ENCODE measurements at regions not wholly inside any gene's neighbourhood (a gene's known extent, or its start where the extent isn't known, plus 50 kb on each side); places are given as distances from the start of the nearest gene placed in this dataset.
"Not testable (repeated sequence)": the region's sequence is repeated elsewhere in the genome, so short reads cannot be mapped to it uniquely, and the experiment has no call there.

GRCh38 chr9:87206064-87206661, 258.9 kb upstream of the GAS1 start:
- Histone ChIP-seq H3K27ac (ENCODE audit: low read length) (no peak overlapping the region), H3K27me3 (ENCODE audit: control insufficient read depth, insufficient read depth) (no peaks in the 10 kb centered on the region), H3K4me1 (ENCODE audit: control insufficient read depth, insufficient read depth, low read length) (no peaks in the 10 kb centered on the region), H3K9me3 (ENCODE audit: control insufficient read depth, low read length) (no peaks in the 10 kb centered on the region), H3K4me3 (ENCODE audit: low read length) (no peak overlapping the region)
- ATAC-seq (no peak), DNase-seq (no peak)
- intact Hi-C loops (cut with DNase I): no loop called here
- WGBS: 62% methylated on average over 7 of the region's 7 CpGs

GRCh38 chr9:87210658-87211057, 263.4 kb upstream of the GAS1 start:
- H3K9me3 ChIP-seq (ENCODE audit: control insufficient read depth, low read length); intact Hi-C loops (cut with DNase I); DNase-seq; ATAC-seq; H3K4me3 ChIP-seq (ENCODE audit: low read length); H3K4me1 ChIP-seq (ENCODE audit: control insufficient read depth, insufficient read depth, low read length); H3K27ac ChIP-seq (ENCODE audit: low read length); H3K27me3 ChIP-seq (ENCODE audit: control insufficient read depth, insufficient read depth): not testable (repeated sequence)
- 94% methylated on average over 3 of the region's 3 CpGs for WGBS

GRCh38 chr9:87211669-87212068, 264.4 kb upstream of the GAS1 start:
- no peak overlapping the region for H3K27ac ChIP-seq (ENCODE audit: low read length)
- no peak for DNase-seq
- no peaks in the 10 kb centered on the region for H3K9me3 ChIP-seq (ENCODE audit: control insufficient read depth, low read length)
- no peak overlapping the region for H3K4me3 ChIP-seq (ENCODE audit: low read length)
- no peaks in the 10 kb centered on the region for H3K27me3 ChIP-seq (ENCODE audit: control insufficient read depth, insufficient read depth)
- intact Hi-C loops (cut with DNase I): no loop called here
- ATAC-seq: no peak
- no peaks in the 10 kb centered on the region for H3K4me1 ChIP-seq (ENCODE audit: control insufficient read depth, insufficient read depth, low read length)
- WGBS: 96% methylated on average over 2 of the region's 2 CpGs

GRCh38 chr9:87212605-87213021, 265.3 kb upstream of the GAS1 start:
- intact Hi-C loops (cut with DNase I): no loop called here
- H3K4me3 ChIP-seq (ENCODE audit: low read length): no peak overlapping the region
- no peaks in the 10 kb centered on the region for H3K9me3 ChIP-seq (ENCODE audit: control insufficient read depth, low read length)
- H3K4me1 ChIP-seq (ENCODE audit: control insufficient read depth, insufficient read depth, low read length): no peaks in the 10 kb centered on the region
- H3K27ac ChIP-seq (ENCODE audit: low read length): no peak overlapping the region
- WGBS: 86% methylated on average over 3 of the region's 3 CpGs
- H3K27me3 ChIP-seq (ENCODE audit: control insufficient read depth, insufficient read depth): no peaks in the 10 kb centered on the region
- no peak for ATAC-seq
- DNase-seq: no peak

GRCh38 chr9:87213948-87214347, 266.6 kb upstream of the GAS1 start:
- WGBS: 97% methylated on average over 4 of the region's 4 CpGs
- H3K27me3 ChIP-seq (ENCODE audit: control insufficient read depth, insufficient read depth): no peaks in the 10 kb centered on the region

GRCh38 chr9:87214991-87215390, 267.7 kb upstream of the GAS1 start:
- 92% methylated on average over 3 of the region's 3 CpGs for WGBS
- Histone ChIP-seq H3K9me3 (ENCODE audit: control insufficient read depth, low read length) (no peaks in the 10 kb centered on the region), H3K27ac (ENCODE audit: low read length) (no peak overlapping the region), H3K4me1 (ENCODE audit: control insufficient read depth, insufficient read depth, low read length) (no peaks in the 10 kb centered on the region), H3K27me3 (ENCODE audit: control insufficient read depth, insufficient read depth) (no peaks in the 10 kb centered on the region), H3K4me3 (ENCODE audit: low read length) (no peak overlapping the region)
- DNase-seq (no peak), ATAC-seq (no peak)
- intact Hi-C loops (cut with DNase I): no loop called here

More at GRCh38 chr9:87213948-87214347, 266.6 kb upstream of the GAS1 start:
- Histone ChIP-seq H3K4me1 (ENCODE audit: control insufficient read depth, insufficient read depth, low read length) (no peaks in the 10 kb centered on the region), H3K9me3 (ENCODE audit: control insufficient read depth, low read length) (no peaks in the 10 kb centered on the region), H3K4me3 (ENCODE audit: low read length) (no peak overlapping the region), H3K27ac (ENCODE audit: low read length) (no peak overlapping the region)
- DNase-seq (no peak), ATAC-seq (no peak)
- intact Hi-C loops (cut with DNase I): no loop called here

- no peak for ATAC-seq
- intact Hi-C loops (cut with DNase I): no loop called here
These were observed 268.7 kb upstream of the GAS1 start for GRCh38 chr9:87216036-87216435.

GRCh38 chr9:87216897-87217455, 269.7 kb upstream of the GAS1 start:
- DNase-seq: no peak
- no peaks in the 10 kb centered on the region for H3K4me1 ChIP-seq (ENCODE audit: control insufficient read depth, insufficient read depth, low read length)
- intact Hi-C loops (cut with DNase I): no loop called here

More at GRCh38 chr9:87216036-87216435, 268.7 kb upstream of the GAS1 start:
- H3K9me3 ChIP-seq (ENCODE audit: control insufficient read depth, low read length): no peaks in the 10 kb centered on the region
- H3K27me3 ChIP-seq (ENCODE audit: control insufficient read depth, insufficient read depth): no peaks in the 10 kb centered on the region
- no peak overlapping the region for H3K27ac ChIP-seq (ENCODE audit: low read length)
- no peaks in the 10 kb centered on the region for H3K4me1 ChIP-seq (ENCODE audit: control insufficient read depth, insufficient read depth, low read length)
- DNase-seq: no peak
- 90% methylated on average over 4 of the region's 4 CpGs for WGBS
- H3K4me3 ChIP-seq (ENCODE audit: low read length): no peak overlapping the region

GRCh38 chr9:87223392-87224246, 274.0 kb upstream of the DAPK1 start:
- DNase-seq (peak in 1 of 3 donors; percentile 54), ATAC-seq (peak; percentile 83 to 87)
- Histone ChIP-seq H3K27me3 (ENCODE audit: control insufficient read depth, insufficient read depth) (no peaks in the 10 kb centered on the region), H3K4me3 (ENCODE audit: low read length) (no peak overlapping the region), H3K4me1 (ENCODE audit: control insufficient read depth, insufficient read depth, low read length) (peaks cover 3% of the 10 kb centered on the region), H3K9me3 (ENCODE audit: control insufficient read depth, low read length) (no peaks in the 10 kb centered on the region), H3K27ac (ENCODE audit: low read length) (no peak overlapping the region)
- intact Hi-C loops (cut with DNase I): no loop called here
- WGBS: 32% methylated on average over 11 of the region's 11 CpGs

More at GRCh38 chr9:87216897-87217455, 269.7 kb upstream of the GAS1 start:
- Histone ChIP-seq H3K9me3 (ENCODE audit: control insufficient read depth, low read length) (no peaks in the 10 kb centered on the region), H3K27ac (ENCODE audit: low read length) (no peak overlapping the region), H3K4me3 (ENCODE audit: low read length) (no peak overlapping the region), H3K27me3 (ENCODE audit: control insufficient read depth, insufficient read depth) (no peaks in the 10 kb centered on the region)
- 88% methylated on average over 5 of the region's 5 CpGs for WGBS
- ATAC-seq: no peak

GRCh38 chr9:87226896-87227295, 270.8 kb upstream of the DAPK1 start:
- ATAC-seq: no peak
- no peaks in the 10 kb centered on the region for H3K9me3 ChIP-seq (ENCODE audit: control insufficient read depth, low read length)
- H3K27me3 ChIP-seq (ENCODE audit: control insufficient read depth, insufficient read depth): no peaks in the 10 kb centered on the region
- H3K4me3 ChIP-seq (ENCODE audit: low read length): no peak overlapping the region
- DNase-seq: no peak
- WGBS: 47% methylated on average over 1 of the region's 1 CpG
- H3K4me1 ChIP-seq (ENCODE audit: control insufficient read depth, insufficient read depth, low read length): peaks cover 3% of the 10 kb centered on the region
- H3K27ac ChIP-seq (ENCODE audit: low read length): no peak overlapping the region
- intact Hi-C loops (cut with DNase I): no loop called here

- intact Hi-C loops (cut with DNase I): no loop called here
- no peak for ATAC-seq
- DNase-seq: no peak
- H3K4me3 ChIP-seq (ENCODE audit: low read length): no peak overlapping the region
- WGBS: 56% methylated on average over 3 of the region's 3 CpGs
- no peaks in the 10 kb centered on the region for H3K9me3 ChIP-seq (ENCODE audit: control insufficient read depth, low read length)
- no peaks in the 10 kb centered on the region for H3K27me3 ChIP-seq (ENCODE audit: control insufficient read depth, insufficient read depth)
- H3K4me1 ChIP-seq (ENCODE audit: control insufficient read depth, insufficient read depth, low read length): peaks cover 3% of the 10 kb centered on the region
- H3K27ac ChIP-seq (ENCODE audit: low read length): no peak overlapping the region
These were observed 270.2 kb upstream of the DAPK1 start for GRCh38 chr9:87227456-87227855.

All from right cardiac atrium (tissue), 5 donors.